22Rv1 (cell line): ENCODE measurements at regions not wholly inside any gene's neighbourhood (a gene's known extent, or its start where the extent isn't known, plus 50 kb on each side); places are given as distances from the start of the nearest gene placed in this dataset.

Source experiments
- H3K27ac ChIP-seq: fragments of 450-650 bp; 2 replicates; pipeline ENCODE4 v1.5.1; 2017
- ZFX ChIP-seq: fragments of 450-650 bp; IDR thresholded peaks from 2 replicates; pipeline ENCODE4 v1.6.1; 2017; ENCODE audit warnings: antibody characterized with exemption, borderline replicate concordance
- TF ChIP-seq, protein P1 (sequence below): fragments of 450-650 bp; IDR thresholded peaks from 2 replicates; pipeline ENCODE4 v1.5.1; 2017; ENCODE audit warnings: mild to moderate bottlenecking

DNA sequence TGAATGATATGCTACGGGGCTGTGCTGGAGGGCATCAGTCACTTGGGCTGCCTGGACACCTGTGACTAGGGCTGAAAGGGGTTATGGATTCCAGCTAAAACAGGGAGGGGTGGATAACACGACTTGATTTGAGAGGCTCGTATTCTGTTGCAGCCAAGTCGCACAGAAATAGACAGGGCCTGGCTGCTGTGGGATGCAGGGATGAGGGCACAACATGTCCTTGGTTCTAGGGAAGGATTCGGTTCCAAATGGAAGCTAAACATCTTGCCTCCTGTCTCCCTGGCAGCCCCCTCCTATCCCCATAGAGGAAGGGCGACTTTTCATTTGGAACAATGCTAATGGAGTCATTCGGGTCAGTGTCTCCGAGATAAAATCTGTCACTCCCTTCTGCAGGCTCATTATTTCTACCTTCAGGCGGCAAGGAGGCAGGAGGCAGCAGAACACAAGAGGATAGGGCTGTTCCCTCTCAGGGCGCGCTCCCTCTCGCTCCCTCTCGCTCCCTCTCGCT lies 433.8 kb upstream of the RBMS3 start:
- H3K27ac ChIP-seq, result no peak overlapping the region
- TF ChIP-seq, protein P1, sequence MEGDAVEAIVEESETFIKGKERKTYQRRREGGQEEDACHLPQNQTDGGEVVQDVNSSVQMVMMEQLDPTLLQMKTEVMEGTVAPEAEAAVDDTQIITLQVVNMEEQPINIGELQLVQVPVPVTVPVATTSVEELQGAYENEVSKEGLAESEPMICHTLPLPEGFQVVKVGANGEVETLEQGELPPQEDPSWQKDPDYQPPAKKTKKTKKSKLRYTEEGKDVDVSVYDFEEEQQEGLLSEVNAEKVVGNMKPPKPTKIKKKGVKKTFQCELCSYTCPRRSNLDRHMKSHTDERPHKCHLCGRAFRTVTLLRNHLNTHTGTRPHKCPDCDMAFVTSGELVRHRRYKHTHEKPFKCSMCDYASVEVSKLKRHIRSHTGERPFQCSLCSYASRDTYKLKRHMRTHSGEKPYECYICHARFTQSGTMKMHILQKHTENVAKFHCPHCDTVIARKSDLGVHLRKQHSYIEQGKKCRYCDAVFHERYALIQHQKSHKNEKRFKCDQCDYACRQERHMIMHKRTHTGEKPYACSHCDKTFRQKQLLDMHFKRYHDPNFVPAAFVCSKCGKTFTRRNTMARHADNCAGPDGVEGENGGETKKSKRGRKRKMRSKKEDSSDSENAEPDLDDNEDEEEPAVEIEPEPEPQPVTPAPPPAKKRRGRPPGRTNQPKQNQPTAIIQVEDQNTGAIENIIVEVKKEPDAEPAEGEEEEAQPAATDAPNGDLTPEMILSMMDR, result no peak
- no peak for TF ChIP-seq ZFX

DNA sequence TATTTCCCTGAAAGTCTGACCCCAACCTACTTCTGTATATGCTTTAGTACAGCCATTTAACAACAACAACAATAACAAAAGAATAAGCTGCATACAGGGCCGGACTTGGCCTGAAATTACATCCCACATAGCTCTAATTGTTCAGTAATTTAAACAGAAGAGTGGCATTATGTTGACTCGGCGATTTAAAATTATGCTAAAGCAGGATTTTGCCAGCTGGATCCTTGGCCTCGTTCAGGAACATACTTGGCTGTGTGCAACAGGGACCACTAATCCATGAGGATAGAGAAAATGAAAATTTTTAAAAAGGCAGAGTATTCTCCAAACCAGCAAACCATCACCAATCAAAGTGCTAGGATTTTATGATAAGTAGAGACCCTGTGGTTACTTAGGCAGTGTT lies 433.1 kb upstream of the RBMS3 start:
- no peak overlapping the region for H3K27ac ChIP-seq
- TF ChIP-seq, protein P1, result no peak
- TF ChIP-seq ZFX, result no peak

DNA sequence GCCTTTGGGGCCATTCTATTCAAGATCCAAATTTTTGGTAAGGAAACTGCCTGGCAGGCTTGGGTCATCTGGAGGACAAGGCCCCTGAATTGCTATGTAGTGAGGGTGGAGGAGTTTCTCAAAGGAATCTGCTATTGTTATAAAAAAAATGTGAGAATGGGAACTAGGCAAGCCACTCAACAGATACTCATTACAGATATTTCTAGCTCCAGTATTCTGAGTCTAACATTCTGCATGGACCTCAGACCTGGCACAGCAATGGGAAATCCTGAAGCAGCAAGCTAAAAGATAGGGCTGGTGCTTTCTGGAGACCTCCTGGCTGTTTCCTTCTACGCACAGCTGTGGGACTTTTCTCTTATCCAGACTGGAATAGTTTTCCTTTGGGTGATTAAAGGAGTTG lies 430.7 kb upstream of the RBMS3 start:
- TF ChIP-seq, protein P1, result no peak
- no peak for TF ChIP-seq ZFX
- H3K27ac ChIP-seq, result no peak overlapping the region

DNA sequence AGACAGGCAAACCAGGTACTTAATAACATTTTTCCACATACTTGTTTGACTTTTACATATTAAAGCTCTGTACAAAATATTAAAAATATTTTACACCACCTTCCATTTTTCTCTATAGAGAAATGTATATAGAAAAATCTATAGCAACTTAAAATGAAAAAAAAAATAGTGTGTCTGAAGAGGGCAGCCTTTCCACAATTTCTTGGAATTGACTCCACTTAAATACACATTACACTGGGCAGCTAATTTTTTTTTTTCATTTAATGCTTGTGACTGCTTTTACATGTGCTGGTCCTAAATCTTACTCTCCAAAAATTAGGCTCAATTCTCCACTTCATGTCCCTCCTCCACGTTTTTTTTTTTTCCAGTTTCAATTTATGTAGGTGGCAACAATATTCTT lies 427.0 kb upstream of the RBMS3 start:
- H3K27ac ChIP-seq, result no peak overlapping the region
- TF ChIP-seq ZFX, result no peak
- TF ChIP-seq, protein P1, result 0 out of 2 replicates have a peak, but pooled peaks have one; percentile 14

DNA sequence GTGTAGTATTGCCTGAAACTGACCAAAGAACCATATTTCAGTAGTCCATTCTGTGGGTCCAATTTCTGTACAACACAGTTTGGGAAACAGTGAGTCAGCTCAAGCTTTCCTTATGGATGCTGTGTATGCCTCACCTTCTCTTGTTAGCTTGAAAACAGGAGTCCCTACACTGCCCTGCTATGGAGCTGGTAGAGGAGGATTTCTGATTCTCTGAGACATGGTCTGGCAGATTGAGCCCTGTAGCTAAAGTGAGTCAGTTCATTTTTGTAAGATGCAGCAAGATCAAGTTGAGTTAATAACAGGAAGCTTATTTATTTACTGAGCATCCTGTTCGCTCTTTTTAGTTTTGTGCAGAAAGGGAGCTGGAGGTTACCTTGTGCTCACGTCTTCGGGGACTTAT lies 424.1 kb upstream of the RBMS3 start:
- no peak overlapping the region for H3K27ac ChIP-seq
- TF ChIP-seq, protein P1, result no peak
- TF ChIP-seq ZFX, result no peak

DNA sequence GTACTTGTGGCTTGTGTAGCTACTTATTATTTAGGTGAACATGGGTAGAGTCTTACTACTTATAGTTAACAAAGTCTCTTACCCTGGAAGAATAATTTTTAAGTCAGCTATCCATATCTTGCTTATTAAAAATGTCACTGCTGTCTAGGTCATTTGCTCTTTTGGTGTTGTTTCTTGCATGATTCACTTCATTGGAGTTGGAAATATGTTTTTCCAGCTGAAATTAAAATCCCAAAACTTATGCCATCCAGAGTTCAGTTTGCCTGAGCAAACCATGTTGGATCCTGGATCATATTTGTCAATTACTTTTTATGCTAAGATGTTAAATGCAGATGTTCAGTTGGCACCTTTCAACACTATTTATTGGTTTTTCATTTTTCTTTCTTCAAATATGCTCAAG lies 421.0 kb upstream of the RBMS3 start:
- no peak overlapping the region for H3K27ac ChIP-seq
- TF ChIP-seq, protein P1, result no peak
- TF ChIP-seq ZFX, result no peak

DNA sequence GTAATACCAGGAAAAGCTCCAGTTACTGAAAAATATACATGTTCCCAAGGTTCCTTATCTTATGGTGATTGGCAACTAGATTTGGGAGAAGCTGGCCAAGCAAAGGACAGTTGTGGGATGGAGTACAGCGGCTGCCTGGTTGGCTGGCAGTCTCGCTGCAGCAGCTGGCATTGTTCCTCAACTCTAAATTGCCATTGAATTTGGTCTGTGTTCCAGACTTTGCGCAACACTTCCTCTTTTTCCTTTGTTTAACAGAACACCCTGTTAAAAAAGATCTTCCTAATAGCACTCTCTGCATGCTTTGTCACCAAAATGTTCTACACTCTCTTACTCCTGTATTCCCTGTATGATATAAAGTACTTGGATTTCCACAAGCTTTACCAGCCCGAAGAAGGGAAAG lies 420.6 kb upstream of the RBMS3 start:
- no peak for TF ChIP-seq ZFX
- TF ChIP-seq, protein P1, result no peak
- H3K27ac ChIP-seq, result no peak overlapping the region
